ENCODE measurements at regions not wholly inside any gene's neighbourhood (a gene's known extent, or its start where the extent isn't known, plus 50 kb on each side); places are given as distances from the start of the nearest gene placed in this dataset.
A peak's percentile ranks its signal among the peaks of the same experiment; 100 is the strongest.
"Not testable (repeated sequence)": the region's sequence is repeated elsewhere in the genome, so short reads cannot be mapped to it uniquely, and the experiment has no call there.

DNA sequence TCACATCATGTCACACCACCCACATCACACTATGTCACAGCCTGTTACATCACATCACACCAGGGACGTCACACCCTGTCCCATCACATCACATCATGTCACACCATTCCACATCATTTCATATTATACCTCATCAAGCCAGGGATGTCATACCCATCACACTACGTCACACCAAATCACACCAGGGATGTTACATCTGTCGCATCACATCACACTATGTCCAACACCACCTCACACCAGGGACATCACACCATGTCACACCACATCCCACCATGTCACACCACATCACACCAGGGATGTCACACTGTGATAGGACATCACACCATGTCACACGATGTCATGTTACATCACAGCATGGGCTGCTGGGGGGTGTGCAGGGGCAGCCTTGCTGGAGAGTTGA lies 110.6 kb downstream of the TMEM121 start:
- no peak for DNase-seq (ENCODE audit: low spot score)

DNA sequence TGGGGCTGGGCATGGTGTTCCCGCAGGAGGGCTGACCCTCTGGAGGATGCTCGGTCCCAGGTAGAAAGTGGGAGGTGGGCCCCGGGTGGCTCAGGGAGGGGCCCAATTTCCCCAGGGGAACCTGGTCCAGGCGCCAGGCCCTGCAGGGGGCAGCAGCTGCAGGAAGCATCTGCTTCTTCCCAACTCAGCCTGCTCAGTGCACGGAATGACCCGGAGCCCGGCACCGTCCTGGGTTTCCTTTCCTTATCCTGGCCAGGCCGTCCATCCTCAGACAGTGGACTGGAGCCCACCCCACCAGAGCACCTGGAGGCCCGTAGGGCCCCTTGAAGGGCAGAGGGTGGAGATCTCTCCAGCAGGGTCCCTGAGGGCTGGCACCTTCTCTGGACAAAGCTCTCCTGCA lies 111.0 kb downstream of the TMEM121 start:
- not testable (repeated sequence) for DNase-seq (ENCODE audit: low spot score)

DNA sequence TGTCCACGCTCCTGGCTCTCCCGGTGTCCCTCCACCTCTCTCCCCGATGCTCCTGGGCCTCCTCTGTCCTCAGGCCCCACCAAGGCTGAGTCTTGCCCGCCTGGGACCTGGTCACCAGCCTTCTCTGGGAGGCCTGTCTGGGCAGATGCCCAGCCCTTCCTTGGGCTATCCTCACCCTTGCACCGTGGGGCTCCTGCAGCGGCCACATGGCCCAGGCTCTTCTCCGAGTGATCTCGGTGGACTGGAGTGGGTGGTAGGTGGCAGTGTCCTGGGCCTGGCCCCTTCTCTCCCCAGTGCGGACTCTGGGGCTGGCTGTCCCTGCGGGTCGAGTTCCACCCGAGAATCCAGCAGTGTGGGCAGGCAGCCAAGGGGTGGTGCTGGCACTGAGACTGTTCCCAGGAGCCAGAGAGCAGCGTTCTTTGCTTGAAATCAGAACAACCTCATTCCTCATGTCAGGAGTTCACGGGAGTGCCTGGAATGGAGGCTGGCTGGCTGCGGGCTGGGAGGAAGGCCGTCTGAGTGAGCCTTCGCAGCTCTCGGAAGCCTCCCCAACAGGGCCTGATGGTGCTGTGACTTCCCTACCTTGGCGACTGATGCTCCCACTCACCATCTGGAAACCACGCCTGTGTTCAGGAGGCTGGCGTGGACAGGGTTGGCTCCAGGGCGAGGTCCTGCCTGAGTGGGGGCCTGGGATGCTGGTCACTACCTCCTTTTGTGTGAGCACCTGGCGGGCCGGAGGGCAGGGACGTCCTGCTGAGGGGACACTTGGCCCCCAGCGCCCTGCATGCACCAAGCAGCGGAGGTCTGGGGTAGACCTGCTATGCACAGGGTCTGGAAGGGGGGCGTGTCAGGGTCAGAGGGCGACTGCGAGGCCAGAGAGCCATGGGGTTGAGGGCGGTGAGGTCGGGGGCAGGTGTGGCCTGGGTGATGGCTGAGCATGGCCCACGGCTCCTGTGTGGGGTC lies 113.9 kb downstream of the TMEM121 start:
- not testable (repeated sequence) for DNase-seq (ENCODE audit: low spot score)

DNA sequence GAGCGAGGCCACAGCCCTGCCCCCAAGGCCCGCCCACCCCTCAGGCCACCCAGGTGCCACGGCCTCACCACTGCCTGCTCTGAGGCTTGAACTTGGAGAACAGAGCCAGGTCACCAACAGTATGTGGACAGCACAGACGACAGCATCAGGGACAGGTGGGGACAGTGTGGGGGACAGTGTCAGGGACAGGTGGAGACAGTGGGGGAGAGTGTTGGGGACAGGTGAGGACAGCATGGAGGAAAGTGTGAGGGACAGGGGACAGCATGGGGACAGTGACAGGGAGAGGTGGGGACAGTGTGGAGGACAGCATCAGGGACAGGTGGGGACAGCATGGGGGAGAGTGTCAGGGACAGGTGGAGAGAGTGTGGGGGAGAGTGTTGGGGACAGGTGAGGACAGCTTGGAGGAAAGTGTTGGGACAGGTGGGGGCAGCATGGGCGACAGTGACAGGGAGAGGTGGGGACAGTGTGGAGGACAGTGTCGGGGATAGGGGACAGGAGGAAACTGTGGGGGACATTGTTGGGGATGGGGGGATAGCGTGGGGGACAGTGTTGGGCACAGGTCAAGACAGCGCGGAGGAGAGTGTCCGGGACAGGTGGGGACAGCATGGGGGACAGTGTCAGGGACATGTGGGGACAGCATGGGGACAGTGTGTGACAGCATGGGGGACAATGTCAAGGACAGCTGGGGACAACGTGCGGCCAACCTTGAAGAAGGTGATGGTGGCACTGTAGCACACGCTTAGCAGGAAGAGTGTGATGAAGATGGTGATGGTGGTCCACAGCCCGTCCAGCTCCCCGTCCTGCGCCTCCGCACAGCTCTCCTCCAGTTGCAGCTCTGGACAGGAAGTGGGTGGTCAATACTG lies 114.9 kb downstream of the TMEM121 start:
- no peak for DNase-seq (ENCODE audit: low spot score)

DNA sequence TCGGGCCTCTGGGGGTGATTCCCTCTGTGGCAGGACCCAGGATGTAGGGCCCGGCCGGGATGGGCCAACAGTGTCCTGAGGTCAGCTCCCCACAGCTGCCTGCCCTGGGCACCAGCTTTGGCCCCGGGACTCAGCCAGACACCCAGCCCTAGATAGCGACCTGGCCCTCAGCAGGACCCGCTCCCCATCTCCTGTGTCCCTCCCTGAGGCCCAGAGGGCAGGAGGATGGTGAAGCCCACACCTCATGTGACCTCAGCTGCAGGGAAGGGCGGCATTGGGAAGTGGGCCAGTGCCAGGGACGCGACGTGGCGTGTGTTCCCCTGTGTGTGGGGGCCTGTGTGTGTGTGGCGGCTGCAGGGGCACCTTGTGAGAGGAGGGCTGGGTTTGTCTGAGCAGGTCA lies 115.6 kb downstream of the TMEM121 start:
- not testable (repeated sequence) for DNase-seq (ENCODE audit: low spot score)

DNA sequence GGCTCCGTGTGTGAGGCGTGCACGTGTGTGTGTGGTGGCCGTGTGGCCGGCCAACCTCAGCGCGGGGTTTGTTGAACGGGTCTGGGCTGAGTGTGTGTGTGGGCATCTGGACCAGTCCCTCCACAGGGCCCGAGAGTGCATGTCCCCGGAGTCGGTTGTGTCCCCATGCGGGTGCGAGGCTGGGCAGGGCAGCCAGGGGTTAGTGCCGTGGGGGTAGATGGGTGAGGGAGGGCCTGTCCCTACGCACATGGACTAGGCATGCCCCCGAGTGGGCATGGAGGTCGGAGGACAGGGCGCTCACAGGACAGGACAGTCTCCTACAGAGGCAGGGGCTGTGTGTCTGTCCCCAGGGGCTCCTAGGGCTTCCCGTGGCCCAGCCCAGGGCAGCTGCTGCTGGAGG lies 116.1 kb downstream of the TMEM121 start:
- DNase-seq (ENCODE audit: low spot score), result not testable (repeated sequence)

DNA sequence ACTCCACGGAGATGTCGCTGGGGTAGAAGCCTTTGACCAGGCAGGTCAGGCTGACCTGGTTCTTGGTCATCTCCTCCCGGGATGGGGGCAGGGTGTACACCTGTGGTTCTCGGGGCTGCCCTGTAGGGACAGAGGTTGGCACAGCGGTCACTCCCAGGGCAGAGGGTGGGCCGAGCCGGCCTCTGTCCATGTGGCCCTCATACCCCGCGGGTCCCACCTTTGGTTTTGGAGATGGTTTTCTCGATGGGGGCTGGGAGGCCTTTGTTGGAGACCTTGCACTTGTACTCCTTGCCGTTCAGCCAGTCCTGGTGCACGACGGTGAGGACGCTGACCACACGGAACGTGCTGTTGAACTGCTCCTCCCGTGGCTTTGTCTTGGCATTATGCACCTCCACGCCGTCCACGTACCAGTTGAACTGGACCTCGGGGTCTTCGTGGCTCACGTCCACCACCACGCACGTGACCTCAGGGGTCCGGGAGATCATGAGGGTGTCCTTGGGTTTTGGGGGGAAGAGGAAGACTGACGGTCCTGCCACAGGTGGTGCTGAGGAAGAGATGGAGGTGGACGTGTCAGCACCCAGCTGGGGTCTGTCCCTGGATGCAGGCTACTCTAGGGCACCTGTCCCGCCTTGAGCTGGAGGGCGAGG lies 117.1 kb downstream of the TMEM121 start:
- not testable (repeated sequence) for DNase-seq (ENCODE audit: low spot score)

DNA sequence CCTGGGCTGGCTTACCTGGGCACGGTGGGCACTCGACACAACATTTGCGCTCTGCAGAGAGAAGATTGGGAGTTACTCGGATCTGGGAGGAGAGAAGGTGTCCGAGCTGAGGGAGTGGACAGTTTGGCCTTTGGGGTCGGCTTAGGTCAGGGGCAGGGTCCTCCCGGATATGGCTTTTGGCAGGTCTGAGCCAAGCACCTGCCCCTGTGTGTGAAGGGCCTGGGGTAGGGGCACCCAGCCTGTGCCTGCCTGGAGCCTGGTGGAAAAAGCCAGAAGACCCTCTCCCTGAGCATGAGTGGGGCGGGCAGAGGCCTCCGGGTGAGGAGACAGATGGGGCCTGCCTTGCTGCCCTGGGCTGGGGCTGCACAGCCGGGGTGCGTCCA lies 117.7 kb downstream of the TMEM121 start:
- DNase-seq (ENCODE audit: low spot score), result not testable (repeated sequence)

DNA sequence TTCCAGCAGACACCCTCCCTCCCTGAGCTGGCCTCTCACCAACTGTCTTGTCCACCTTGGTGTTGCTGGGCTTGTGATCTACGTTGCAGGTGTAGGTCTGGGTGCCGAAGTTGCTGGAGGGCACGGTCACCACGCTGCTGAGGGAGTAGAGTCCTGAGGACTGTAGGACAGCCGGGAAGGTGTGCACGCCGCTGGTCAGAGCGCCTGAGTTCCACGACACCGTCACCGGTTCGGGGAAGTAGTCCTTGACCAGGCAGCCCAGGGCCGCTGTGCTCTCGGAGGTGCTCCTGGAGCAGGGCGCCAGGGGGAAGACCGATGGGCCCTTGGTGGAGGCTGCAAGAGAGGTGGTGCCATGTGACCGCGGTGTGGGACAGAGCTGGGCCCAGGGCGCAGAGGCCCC lies 118.1 kb downstream of the TMEM121 start:
- not testable (repeated sequence) for DNase-seq (ENCODE audit: low spot score)

DNA sequence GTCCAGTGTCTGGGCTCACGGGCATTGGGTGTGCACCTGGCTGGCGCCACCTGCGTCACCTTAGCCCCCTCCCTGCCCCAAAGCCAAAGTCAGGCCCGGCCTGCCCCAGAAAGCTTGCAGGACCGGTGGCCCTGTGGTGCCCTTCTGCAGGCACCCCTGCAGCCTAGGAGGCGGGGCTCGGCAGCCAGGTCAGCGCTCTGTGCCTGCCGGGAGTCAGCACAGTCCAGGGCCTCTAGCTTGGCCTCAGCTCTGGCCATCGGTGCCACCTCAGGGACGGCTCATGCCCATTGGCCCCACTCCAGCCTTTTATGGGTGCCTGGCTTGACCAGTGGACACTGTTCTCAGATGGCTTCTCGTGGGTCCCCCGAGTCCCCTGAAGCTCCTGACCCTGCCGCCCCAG lies 118.5 kb downstream of the TMEM121 start:
- DNase-seq (ENCODE audit: low spot score), result not testable (repeated sequence)

DNA sequence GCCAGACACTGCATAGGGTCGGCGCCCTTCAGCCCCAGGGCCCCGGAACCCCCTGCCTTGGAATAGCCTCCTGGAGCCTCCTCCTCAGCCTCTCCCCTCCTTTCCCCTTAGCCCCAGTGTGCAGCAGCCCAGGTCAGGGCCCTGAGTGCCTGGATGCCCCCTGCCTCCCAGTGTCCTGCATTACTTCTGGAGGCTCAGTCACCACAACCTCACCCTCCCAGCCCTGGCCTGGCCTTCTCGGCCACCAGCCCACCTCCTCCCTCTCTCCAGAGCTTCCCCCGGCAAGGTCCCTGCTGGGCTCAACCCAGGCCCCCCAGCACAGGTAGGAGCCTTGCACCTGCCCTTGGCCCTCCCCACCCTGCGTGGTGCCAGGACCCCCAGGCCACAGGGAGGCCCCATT lies 119.0 kb downstream of the TMEM121 start:
- DNase-seq (ENCODE audit: low spot score), result not testable (repeated sequence)

DNA sequence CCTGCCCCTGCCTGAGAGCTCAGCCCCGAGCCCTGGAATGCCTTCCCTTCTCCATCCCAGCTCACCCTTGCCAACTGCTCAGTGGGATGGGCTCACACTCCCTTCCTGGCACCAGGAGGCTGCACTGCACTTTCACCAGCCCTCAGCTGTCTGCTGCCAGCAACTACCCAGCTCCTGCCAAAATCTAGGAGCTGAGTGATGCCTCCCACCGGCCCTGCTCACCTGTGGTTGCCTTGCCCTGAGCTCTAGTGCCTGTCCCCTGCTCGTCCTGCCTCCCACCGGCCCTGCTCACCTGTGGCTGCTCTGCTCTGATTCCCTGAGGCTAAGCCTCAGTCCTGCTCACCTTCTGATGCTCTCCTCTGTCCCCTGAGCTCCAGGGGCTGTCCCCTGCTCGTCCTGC lies 119.8 kb downstream of the TMEM121 start:
- DNase-seq (ENCODE audit: low spot score), result peak; percentile 69

DNA sequence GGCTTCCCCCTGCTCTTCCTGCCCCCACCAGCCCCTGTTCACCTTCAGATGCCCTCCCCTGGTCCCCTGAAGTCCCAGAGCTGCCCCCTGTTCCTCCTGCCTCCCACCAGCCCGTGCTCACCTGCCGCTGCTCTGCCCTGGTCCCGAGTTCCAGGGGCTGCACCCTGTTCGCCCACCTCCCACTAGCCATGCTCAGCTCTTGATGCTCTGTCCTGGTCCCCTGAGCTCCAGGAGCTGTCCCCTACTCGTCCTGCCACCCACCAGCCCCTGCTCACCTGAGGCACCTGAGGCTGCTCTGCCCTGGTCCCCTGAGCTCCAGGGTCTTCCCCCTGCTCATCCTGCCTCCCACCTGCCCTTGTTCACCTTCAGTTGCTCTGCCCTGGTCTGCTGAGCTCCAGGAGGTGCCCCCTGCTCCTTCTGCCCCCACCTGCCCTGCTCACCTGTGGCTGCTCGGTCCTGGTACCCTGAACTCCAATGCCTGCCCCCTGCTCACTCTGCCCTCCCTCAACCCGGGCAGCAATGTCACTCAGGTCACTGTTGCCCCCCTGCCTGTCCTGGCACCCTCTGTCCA lies 120.4 kb downstream of the TMEM121 start:
- DNase-seq (ENCODE audit: low spot score), result not testable (repeated sequence)

DNA sequence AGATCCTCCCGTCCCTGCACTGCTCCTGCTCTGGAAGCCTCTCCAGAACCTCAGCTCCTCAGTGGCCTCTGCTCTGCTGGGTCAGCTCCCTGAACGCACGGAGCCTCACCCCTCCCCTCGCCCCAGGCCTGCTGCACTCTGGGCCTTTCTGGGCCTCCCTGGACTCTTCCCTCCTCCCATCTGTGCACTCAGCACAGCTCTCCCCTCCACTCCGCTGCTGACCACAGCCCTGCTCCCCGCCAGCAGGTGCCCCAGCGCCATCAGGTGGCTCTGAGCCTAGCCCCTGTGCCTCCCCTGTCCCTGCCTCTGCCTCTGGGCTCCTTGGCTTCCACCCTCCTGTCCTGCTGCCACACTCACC lies 121.0 kb downstream of the TMEM121 start:
- DNase-seq (ENCODE audit: low spot score), result not testable (repeated sequence)

DNA sequence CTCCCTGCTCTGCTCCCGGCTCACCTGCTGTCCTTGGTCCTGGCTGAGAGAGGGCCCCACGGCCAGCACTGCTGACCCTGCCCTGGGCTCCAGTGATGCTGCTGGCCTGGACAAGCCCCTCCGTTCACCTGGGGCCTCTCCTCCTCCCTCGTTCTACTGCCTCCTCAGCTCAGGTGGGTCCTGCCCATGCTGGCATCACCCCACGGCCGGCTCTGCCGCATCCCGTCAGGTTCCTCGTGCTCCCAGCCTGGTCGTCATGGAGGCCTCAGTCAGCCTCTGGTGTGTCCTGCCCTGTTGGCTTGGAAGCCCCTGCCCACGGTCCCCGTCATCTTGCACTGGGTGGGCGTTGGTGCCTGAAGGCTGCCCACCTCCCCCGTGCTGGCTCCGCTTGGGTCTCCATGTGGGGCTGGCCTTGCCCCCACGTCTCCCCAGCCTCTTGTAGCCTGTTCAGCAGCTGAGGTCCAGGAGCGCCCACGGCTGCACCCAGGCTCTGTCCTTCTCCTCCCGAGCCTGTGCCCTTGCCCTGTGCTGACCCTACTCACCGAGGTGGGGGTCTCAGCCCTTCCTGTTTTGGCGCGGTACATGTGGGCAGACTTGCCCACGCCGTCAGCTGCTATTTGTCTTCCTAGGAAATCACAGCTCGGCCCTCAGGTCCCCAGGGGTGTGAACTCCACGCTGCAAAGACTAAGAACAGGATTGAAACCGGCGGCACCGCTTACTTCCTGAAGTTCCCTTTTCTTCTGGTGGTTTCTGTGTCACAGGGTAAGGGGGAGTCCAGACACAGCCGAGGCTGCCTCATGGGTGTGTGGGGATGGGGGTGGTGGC lies 121.6 kb downstream of the TMEM121 start:
- no peak for DNase-seq (ENCODE audit: low spot score)

DNA sequence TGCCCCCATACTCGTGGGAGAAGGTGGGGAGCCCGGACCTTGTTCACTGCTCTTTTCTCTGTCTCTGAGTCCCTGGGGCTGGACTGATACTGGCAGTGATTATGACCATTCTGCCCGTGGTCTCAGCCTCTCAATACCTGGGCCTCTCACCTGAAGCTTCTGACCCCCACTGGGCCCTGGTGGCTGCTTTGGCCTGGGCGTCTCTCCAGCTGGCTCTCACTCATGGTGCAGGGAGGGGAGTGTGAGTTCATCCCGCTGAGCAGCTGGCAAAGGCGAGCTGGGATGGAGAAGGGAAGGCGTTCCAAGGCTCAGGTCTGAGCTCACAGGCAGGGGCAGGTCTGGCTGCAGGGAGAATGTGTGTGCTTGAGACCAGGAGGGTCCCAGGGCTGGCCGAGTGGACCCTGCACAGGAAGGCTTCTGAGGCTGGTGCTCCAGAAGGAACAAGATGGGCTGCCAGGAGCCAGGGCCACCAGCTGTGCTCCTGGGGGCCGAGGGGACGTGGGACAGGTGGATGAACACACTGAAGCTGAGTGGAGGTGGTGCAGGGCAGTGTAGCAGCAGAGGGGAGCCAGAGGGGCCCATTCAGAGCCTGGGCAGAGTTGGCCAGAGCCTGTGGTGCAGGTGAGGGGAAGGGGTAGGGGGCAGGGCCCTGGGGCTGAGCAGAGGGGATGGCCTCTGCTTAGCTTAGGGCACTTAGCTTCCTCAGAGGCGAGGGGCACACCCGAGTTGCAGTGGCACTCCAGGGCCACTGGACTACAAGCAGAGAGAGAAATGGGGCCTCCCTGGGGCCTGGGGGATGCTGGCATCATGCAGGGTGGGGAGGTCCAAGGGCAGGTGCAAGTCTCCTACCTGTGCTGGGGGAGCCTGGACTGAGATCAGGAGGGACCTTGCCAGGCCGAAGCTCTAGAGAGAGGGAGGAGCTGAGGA lies 122.5 kb downstream of the TMEM121 start:
- peak; percentile 44 for DNase-seq (ENCODE audit: low spot score)

DNA sequence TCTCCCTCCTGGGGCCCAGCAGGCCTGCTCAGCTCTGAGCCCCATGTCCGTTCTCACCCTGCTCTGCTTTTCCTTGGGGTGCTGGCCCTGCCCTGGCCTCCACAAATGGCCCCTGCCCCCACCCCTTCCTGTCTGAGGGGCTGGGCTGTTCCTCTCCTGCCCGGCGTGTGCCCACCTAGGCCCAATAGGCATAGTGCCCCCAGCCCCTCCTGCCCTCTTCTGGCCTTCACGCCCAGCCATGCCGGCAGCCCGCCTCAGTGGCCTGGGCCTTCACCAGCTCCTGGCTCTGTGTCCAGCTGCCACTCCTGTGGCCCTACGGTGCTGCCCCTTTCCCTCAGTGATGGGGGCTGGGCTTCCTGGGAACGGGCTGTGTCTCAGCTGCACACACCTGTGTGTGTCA lies 125.9 kb downstream of the TMEM121 start:
- not testable (repeated sequence) for DNase-seq (ENCODE audit: low spot score)

DNA sequence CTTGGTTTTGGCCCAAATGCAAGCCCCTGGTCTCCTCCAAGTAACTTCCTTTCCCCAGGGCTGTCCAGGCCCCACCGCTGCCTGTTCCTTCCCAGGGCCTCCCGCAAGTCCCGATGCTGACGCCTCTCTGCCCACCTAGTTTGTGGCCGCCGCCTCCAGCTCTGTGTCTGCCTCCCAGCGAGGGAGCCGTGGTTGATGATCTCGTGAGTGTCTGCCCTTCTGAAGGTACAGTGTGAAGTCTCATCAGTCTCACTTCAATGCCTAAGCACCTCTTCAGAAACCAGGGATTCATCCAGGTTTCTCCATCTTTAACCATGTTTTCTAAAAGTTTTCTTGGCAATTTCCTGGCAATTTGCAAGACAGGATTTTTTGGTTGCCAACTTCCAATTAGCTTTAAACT lies 127.5 kb downstream of the TMEM121 start:
- DNase-seq (ENCODE audit: low spot score), result not testable (repeated sequence)

DNA sequence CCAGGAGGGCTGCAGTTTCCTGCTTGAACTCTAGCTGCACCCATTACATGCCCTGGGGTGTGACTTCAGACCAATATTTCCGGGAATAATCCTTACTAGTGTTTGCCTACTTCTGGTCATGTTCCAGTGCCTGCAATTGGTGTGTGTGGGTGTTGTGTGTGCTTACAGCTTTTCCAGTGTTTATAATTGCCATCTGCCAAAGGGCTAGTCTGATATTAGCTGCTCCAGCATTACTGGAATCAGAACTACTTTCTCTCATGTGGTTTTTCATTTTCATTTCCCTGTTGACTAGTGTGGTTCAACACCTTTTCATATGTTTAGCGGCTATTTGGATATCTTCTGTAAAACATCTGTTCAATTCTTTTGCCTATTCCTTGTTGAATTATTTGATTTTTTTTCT lies 132.9 kb downstream of the TMEM121 start:
- DNase-seq (ENCODE audit: low spot score), result not testable (repeated sequence)

DNA sequence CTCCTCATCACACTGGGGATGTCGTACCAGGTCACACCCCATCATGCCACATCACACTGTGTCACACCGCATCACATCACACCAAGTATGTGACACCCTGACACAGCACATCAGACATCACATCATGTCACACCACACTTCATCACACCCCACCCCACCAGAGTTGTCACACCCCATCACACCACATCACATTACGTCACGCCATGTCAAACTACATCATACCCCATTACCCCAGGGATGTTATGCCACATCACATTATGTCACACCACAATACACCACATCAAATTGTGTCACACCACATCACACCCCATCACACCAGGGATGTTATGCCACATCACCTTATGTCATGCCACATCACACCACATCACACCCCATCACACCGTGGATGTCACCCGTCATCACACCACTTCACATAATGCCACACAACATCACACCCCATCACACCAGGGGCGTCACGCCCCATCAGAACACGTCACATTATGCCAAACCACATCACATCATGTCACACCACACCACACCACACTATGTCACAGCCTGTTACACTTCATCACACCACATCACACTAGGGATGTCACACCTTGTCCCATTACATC lies 133.6 kb downstream of the TMEM121 start:
- DNase-seq (ENCODE audit: low spot score), result no peak
